Stimulated activated CD4-positive, alpha-beta T cell treated with anti-CD3 and anti-CD28 coated beads, Interleukin-12 subunit alpha, Interleukin-12 subunit beta, amount 100 ng/mL, for 24 hours (primary cell): ENCODE measurements at regions not wholly inside any gene's neighbourhood (a gene's known extent, or its start where the extent isn't known, plus 50 kb on each side); places are given as distances from the start of the nearest gene placed in this dataset.

Experiments
- DNase-seq, 2 experiments: peaks; one replicate each; pipeline ENCODE4 v3.0.0-alpha.2; 2020; ENCODE audit warnings: low read depth in 2 of 2

- no peak for DNase-seq
These were observed 1206.0 kb upstream of the ZEB2 start for GRCh38 chr2:145725876-145726275.

DNA sequence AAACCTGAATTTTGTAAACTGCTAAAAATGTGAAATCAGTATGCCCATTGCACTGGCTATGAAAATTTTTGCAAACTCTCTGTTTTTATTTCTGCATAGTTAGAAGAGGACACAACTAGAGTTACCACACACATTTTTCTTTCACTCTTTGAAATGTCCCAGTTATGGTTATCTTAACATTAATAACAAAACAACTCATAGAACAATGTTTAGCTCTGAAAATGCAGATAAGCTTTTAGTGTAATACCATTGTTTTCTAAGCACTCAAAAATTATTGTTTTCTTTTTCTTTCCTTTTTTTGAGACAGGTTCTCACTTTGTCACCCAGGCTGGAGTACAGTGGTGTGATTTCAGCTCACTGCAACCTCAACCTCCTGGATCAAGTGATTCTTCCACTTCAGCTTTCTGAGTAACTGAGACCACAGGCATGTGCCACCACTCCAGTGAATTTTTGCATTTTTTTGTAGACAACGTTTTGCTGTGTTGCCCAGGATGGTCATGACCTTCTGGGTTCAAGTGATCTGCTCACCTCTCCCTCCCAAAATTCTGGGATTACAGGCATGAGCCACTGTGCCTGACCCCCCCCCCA is 1204.5 kb upstream of the ZEB2 start:
- no peak for DNase-seq

DNA sequence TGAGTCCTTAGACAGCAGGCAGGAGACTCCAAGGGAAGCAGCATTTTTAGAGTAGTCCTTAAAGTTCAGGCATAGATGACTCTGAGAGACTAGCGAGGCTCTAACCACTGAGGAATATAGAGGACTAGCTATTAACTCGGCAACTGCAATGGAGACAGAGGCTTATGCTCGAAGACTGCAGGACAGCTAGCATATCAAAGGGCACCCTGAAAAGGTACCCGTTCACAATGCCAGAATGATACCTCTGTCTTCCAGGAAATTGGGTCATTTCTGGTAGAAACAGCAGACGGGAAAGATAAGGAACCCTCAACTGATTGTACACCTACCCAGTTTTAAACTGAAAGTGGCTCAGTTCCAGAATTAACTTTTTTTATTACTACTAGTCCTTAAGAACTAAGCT is 1204.0 kb upstream of the ZEB2 start:
- DNase-seq: no peak

DNA sequence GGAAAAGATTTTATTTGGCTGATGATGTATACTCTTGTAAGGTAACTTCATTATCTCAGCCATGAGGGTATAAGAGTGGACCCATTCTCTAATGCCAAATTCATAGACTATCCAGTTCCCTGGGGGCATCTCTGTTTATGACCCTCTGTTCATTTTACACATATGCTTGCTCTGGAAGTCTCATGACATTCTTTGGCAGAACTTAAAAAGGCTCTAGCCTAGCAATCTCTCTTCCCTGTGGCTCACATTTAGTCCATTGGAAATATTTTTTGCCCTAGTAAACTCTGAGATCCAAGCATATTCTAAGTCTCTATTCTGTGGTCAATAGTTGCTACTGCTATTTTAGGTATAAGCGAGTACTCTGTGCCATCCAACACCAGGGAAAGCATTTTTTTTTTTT is 1201.8 kb upstream of the ZEB2 start:
- no peak for DNase-seq

DNA sequence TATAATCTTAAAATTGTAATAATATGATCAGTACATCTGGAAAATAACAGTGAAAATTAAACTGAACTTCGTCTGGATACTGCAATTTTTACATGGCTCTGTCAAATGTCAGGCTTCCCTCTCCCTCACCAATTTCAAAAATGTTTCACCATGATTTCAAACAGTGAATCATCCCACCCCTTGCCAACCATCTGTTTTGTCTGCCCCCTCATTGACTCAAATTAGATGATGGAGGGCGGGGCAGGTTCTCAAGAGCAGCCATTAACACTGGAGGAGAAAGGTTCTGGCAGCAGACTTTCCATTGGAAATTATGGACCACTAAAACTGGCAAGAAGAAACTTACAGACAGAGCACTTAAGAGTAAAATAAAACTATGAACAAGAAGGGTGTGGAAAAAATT is 1195.7 kb upstream of the ZEB2 start:
- DNase-seq: no peak

DNA sequence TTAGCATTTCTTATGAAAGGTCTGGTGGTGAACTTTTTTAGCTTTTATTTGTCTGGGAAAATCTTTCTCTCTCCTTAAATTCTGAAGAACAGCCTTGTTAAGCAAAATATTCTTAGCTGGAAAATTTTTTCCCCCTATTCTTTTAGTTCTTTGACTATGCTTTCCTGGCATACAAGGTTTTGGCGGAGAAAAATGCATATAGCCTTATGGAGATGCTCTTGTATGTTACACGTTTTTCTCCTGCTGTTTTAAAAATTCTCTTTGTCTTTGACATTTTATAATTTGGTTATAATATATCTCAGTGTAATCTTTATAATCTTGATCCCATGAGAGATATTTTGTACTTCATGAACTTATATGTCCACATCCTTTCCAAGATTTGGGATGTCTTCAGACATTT is 1190.4 kb upstream of the ZEB2 start:
- no peak for DNase-seq

DNA sequence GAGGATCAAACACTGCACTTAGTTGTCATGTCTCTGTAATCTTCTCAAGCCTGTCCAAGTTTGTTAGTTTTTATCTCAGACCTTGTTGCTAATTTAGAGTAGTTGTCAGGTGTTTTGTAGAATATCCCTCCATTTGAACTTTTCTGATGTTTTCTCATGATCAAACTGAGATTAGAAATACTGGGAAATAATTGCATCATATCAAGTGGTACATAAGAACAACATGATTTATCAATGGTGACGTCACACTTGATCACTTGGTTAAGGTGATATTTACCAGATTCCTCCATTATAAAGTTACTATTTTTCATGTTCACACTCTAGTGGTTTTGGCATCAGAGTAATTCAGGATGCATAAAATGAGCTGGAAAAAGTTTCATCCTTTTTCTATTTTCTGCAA is 1182.4 kb upstream of the ZEB2 start:
- no peak for DNase-seq

- DNase-seq: no peak
These were observed 1173.1 kb upstream of the ZEB2 start for GRCh38 chr2:145692971-145693478.

GRCh38 chr2:145691659-145692058 is 1171.7 kb upstream of the ZEB2 start:
- DNase-seq: no peak

DNA sequence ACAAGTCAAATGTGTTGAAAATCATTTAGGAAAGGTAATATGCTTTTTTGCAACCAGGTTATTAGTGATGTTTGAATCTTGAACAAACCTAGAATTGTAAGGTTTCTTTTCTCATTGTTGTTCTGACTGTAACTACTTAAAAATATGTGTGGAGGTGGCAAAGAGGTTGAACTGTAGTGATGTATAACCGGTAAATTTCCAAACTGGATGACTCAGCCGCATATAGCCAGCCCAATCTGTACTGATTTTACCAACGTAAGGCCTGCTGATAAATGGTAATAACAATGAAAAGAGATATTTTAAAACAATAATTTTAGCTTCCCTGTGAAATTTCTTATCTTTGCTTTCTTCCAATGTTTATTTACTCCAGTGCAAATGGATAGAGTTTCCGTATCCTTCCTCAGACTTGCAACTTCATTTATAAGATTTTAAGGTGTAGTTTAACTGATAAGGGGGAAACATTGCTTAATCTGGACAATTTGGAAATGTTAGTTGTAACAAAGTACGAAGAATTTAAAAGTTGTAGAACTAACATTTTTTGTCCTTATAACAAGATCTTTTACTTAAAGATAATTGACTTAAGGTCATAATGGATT is 1170.4 kb upstream of the ZEB2 start:
- no peak for DNase-seq

DNA sequence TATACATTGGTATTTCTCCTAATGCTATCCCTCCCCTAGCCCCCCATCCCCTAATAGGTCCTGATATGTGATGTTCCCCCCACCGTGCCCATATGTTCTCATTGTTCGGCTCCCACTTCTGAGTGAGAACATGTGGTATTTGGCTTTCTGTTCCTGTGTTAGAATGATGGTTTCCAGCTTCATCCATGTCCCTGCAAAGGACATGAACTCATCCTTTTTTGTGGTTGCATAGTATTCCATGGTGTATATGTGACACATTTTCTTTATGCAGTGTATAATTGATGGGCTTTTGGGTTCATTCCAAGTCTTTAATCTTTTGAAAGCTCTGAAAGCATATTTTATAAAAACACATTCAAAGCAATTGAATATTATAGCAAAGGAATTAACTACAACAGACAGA is 1169.4 kb upstream of the ZEB2 start:
- no peak for DNase-seq

DNA sequence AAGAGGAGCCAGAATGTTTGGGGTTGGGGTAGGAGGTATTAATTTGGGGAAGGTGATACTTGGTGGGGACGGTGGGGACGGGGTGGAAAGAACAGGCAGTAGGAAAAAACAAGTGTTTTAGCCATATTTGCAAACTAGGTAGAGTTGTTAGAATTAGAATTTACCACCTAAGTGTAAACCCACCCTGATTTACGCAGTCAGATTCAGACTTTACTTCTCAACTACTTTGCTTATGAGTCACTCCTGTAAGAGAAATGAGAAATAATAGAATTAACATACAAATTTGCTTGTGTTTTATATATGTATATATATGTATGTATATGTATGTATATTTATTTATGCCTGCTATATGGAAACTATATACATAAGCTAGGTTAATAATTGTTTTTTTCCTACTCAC is 1168.2 kb upstream of the ZEB2 start:
- no peak for DNase-seq

DNA sequence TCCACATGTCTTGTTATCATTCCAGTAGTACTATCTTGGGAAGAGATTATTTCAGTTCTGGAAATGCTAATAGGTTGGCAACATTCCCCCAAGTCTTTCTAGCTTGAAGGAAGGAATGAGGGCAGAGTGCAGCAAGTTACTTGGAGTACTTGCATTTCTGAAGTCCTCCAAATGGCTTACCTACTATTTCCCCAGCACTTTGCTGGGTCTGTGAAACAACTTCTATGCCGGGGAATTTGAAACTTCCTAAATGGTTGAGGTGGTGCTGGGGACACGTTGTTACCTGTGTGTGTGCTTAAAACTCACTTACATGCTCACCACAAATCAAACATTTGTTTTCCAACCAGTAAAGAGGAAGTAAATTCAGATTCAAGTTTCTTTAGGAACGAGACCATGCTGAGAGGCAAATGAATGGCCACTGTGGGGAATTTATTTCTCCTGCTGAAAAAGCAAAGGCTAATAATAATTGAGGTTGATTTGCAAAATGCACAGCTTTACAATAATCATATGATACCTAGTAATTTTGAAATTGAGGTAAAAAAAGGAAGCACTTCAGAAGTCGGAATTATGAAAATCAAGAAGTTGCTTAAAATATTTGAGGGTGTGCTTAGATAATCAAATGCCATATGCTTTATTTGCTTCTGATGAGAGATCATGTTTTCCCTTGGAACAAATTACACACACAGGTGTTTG is 1167.7 kb upstream of the ZEB2 start:
- DNase-seq: no peak

GRCh38 chr2:145685383-145686050 is 1165.6 kb upstream of the ZEB2 start:
- DNase-seq: no peak

DNA sequence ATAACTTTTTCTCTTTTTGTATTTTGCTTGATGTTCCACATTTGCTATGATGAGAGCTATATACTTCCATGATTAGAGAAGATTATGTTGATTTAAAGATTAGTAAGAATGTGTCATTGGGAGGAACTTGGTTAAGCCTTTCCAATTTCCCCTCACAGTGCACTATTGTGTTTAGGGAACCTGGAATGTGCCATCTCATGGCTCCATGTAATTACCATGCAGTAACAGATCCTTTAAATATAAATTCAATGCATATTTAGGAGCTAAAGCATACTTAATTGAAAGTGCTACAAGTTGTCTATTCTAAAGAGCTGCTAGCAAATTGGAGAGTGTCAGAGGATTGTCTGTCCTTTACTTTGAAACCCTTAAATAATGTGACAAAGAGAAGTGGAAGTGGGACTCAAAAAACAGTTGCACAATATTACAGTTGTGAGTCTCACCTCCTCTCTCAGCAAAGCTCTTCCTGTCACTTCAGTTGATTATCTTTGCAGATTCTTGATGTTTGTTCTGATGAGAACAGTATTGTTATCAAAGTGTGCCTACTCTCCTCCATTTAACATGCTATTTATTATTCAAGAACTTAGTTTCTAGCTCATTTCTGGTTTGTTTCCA is 1162.7 kb upstream of the ZEB2 start:
- DNase-seq: no peak

DNA sequence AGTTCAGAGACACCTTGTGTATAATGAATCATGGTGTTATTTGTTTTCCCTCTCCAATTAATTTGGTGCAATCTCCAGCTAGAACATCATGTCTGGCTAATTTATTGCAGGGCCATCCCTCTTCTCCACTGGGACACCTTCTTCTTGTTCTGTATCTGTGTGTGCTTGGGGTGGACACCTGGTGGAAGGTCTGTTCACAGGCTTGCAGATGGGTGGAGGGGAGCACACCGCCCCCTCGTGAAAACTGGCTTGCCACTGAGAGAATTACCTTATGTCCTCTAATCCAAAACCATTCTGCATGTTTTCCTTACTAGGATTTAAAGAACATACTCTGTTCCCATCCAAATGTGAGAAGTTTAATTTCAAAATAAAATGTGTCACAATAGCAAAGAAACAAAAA is 1160.4 kb upstream of the ZEB2 start:
- DNase-seq: no peak

GRCh38 chr2:145677371-145677770 is 1157.5 kb upstream of the ZEB2 start:
- DNase-seq: no peak

DNA sequence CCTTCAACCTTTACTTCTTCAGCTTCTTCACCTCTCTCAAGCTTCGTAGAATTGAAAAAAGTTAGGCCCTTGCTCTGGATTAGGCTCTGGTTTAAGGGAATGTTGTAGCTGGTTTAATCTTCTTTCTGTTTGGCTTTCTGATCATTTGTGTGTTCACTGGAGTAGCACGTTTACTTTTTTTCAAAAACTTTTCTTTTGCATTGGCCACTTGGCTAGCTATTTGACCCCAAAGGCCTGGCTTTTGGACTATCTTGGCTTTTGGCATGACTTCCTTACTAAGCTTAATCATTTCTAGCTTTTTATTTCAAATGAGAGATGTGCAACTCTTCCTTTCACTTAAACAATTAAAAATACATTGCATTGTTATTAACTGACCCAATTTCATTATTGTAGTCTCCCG is 1154.8 kb upstream of the ZEB2 start:
- no peak for DNase-seq

GRCh38 chr2:145669301-145669700 is 1149.4 kb upstream of the ZEB2 start:
- no peak for DNase-seq

DNA sequence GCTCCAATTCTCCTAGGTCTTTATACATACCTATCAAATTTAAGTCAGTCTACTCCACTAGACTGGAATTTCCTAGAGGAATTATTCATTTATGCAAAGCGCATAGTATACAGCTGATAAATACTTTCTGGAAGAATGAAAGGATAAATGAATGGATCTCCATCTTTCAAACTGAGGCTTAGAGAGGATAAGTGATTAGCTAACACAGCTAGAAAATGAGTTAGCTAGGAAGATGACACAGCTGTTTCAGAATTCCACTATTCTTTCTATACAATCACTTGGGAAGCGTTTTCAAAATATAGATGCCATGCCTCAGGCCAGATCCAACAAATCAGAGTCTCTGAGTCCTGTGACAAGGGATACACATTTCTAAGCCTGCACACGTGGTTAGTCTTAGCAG is 1146.6 kb upstream of the ZEB2 start:
- DNase-seq: no peak

DNA sequence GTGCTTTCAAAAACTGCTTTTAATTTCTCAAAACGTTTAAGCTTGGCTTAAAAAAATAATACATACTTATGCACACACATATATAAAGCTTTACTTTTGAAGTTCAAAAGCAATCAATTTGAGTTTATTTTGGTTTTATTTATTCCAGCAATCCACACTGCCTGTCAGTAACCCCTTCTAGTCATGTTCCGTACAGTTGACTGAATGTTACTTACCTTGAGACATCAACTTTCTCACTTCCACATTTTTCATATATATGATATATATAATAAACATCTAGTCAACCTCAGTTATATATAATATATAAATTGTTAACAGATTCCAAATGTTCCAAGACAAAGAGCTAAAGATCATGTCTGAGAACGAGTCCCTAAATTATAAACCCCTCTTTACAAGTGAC is 1137.3 kb upstream of the ZEB2 start:
- no peak for DNase-seq

DNA sequence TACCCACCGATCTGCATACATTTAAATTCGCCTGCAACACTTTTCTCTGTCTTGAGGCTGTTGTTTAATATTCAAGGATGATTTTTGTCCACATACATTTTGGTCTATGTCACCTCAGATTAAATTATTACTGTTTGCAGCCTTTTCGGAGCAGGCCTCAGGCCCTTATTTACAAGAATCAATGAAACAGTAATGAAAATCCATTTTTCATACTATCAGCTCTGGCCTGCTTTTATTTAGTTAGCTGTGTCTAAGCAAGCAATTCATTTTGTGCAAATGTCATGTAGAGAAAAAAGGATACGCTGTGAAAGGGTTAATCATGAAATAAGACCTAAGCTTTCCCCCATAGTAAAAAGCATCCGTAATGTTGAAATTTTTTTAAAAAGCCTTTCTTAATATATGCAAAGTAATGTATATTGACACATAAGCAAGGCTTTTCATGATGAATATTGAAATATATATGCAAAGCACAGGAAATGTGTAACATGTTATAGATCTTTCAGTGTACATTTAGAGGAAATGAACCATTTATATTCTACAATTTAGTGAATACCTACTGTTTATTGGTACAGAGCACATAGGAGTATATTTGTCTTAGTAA is 1135.3 kb upstream of the ZEB2 start:
- no peak for DNase-seq
